ENCODE measurements at regions not wholly inside any gene's neighbourhood (a gene's known extent, or its start where the extent isn't known, plus 50 kb on each side); places are given as distances from the start of the nearest gene placed in this dataset.

DNA sequence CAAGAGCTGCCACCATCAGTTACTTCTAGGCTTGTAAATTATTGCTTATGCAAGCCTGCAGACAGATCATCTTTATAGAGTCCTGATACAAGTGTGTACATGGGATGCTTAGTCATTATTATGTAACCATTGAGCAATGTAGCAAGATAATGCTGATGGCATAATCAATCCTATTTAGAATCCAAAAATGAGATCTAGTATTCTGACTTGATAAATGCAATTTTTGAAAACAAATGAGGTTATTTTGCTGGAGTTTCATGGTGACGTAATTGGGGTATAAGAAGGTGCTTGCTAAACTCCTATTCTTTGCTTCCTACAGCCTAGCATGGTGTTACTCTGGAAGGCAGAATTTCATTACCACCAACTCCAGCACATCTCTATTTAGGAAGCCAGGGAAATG, 801.7 kb upstream of the PRMT6 start:
- Histone ChIP-seq H3K9ac (ENCODE audit: low read length) (no peak overlapping the region), H3K4me1 (ENCODE audit: low read length) (no peaks in the 10 kb centered on the region), H3K36me3 (replicated peaks; ENCODE audit: insufficient read depth, low read length) (no peaks in the 10 kb centered on the region), H3K27ac (ENCODE audit: low read length) (no peak overlapping the region), H3K9me3 (replicated peaks; ENCODE audit: insufficient read depth, low read length) (no peaks in the 10 kb centered on the region), H3K9me2 (replicated peaks; ENCODE audit: insufficient read depth, low read length) (no peaks in the 10 kb centered on the region), H3K27me3 (replicated peaks; ENCODE audit: insufficient read depth, low read length) (no peaks in the 10 kb centered on the region), H3K4me2 (ENCODE audit: low read depth, low read length) (no peak overlapping the region), H3K79me2 (ENCODE audit: low read length) (no peaks in the 10 kb centered on the region), H3F3A (ENCODE audit: insufficient read depth, low read length) (no peaks in the 10 kb centered on the region), H4K20me1 (ENCODE audit: insufficient read depth, low read length) (no peaks in the 10 kb centered on the region), H2AFZ (ENCODE audit: low read length) (no peak overlapping the region), H3K4me3 (ENCODE audit: low read length) (no peak overlapping the region)
- TF ChIP-seq EZH2 (optimal IDR thresholded peaks at IDR 0.05; ENCODE audit: low read depth, low read length): no peak
- TF ChIP-seq, protein P1, sequence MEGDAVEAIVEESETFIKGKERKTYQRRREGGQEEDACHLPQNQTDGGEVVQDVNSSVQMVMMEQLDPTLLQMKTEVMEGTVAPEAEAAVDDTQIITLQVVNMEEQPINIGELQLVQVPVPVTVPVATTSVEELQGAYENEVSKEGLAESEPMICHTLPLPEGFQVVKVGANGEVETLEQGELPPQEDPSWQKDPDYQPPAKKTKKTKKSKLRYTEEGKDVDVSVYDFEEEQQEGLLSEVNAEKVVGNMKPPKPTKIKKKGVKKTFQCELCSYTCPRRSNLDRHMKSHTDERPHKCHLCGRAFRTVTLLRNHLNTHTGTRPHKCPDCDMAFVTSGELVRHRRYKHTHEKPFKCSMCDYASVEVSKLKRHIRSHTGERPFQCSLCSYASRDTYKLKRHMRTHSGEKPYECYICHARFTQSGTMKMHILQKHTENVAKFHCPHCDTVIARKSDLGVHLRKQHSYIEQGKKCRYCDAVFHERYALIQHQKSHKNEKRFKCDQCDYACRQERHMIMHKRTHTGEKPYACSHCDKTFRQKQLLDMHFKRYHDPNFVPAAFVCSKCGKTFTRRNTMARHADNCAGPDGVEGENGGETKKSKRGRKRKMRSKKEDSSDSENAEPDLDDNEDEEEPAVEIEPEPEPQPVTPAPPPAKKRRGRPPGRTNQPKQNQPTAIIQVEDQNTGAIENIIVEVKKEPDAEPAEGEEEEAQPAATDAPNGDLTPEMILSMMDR (IDR thresholded peaks at IDR 0.05; ENCODE audit: low read length): no peak
- TF ChIP-seq EZH2phosphoT487 (IDR thresholded peaks at IDR 0.05; ENCODE audit: low read length): no peak
- no peak for DNase-seq

DNA sequence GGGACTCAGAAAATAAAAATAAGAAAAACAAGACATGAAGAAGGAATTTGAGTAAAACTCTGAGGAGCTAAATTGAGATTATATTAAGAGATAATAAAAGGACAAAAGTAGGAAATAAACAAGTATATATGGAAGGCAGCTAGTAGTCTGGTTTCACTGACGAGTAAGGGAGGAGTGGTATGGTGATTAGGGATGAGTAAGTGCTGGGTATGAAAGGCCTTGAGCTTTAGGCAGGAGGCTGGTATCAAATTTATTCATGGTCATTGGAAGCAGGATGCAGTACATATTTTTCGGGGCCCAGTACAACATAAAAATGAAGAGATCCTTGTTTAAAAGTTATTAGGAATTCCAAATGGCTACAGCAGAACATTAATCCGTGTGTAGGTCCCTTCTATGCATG, 789.7 kb upstream of the PRMT6 start:
- Histone ChIP-seq H3K27ac (ENCODE audit: low read length) (no peak overlapping the region), H4K20me1 (ENCODE audit: insufficient read depth, low read length) (no peaks in the 10 kb centered on the region), H3K4me3 (ENCODE audit: low read length) (no peak overlapping the region), H3K4me1 (ENCODE audit: low read length) (no peaks in the 10 kb centered on the region), H3K9me3 (replicated peaks; ENCODE audit: insufficient read depth, low read length) (no peaks in the 10 kb centered on the region), H3K27me3 (replicated peaks; ENCODE audit: insufficient read depth, low read length) (no peaks in the 10 kb centered on the region), H3K79me2 (ENCODE audit: low read length) (no peaks in the 10 kb centered on the region), H2AFZ (ENCODE audit: low read length) (no peak overlapping the region), H3K4me2 (ENCODE audit: low read depth, low read length) (no peak overlapping the region), H3F3A (ENCODE audit: insufficient read depth, low read length) (no peaks in the 10 kb centered on the region), H3K9ac (ENCODE audit: low read length) (no peak overlapping the region), H3K9me2 (replicated peaks; ENCODE audit: insufficient read depth, low read length) (no peaks in the 10 kb centered on the region), H3K36me3 (replicated peaks; ENCODE audit: insufficient read depth, low read length) (no peaks in the 10 kb centered on the region)
- no peak for DNase-seq
- TF ChIP-seq EZH2 (optimal IDR thresholded peaks at IDR 0.05; ENCODE audit: low read depth, low read length) (no peak), EZH2phosphoT487 (IDR thresholded peaks at IDR 0.05; ENCODE audit: low read length) (no peak)
- TF ChIP-seq, protein P1 (IDR thresholded peaks at IDR 0.05; ENCODE audit: low read length): no peak

DNA sequence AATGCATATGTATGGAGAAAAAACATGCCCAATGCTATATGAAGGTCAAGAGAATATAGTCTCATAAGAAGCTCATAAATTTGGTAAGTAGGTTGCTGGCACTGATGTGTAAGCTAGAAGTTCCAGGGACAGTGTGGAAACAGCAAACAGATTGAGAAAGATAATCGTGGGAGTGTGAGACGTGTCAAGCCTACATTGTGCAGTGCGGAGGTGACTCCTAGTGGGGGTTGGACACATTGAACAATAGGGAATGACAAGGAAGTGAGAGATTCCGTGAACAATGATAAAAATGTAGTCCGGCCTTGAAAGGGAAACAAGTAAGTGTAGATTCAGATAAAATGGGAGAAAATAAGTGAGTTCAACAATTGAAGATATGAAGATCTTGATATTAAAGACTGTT, 788.4 kb upstream of the PRMT6 start:
- no peaks in the 10 kb centered on the region for H3K36me3 ChIP-seq (replicated peaks; ENCODE audit: insufficient read depth, low read length)
- DNase-seq: no peak
- TF ChIP-seq, protein P1 (IDR thresholded peaks at IDR 0.05; ENCODE audit: low read length): no peak
- no peak for TF ChIP-seq EZH2 (optimal IDR thresholded peaks at IDR 0.05; ENCODE audit: low read depth, low read length)

More for the DNA sequence above, 788.4 kb upstream of the PRMT6 start:
- Histone ChIP-seq H3K79me2 (ENCODE audit: low read length) (no peaks in the 10 kb centered on the region), H3K4me1 (ENCODE audit: low read length) (no peaks in the 10 kb centered on the region), H3K9me2 (replicated peaks; ENCODE audit: insufficient read depth, low read length) (no peaks in the 10 kb centered on the region), H3K4me3 (ENCODE audit: low read length) (no peak overlapping the region), H3K27me3 (replicated peaks; ENCODE audit: insufficient read depth, low read length) (no peaks in the 10 kb centered on the region), H3K9ac (ENCODE audit: low read length) (no peak overlapping the region), H2AFZ (ENCODE audit: low read length) (no peak overlapping the region), H3K27ac (ENCODE audit: low read length) (no peak overlapping the region), H3K4me2 (ENCODE audit: low read depth, low read length) (no peak overlapping the region), H3K9me3 (replicated peaks; ENCODE audit: insufficient read depth, low read length) (no peaks in the 10 kb centered on the region), H4K20me1 (ENCODE audit: insufficient read depth, low read length) (no peaks in the 10 kb centered on the region), H3F3A (ENCODE audit: insufficient read depth, low read length) (no peaks in the 10 kb centered on the region)

Data from MM.1S (cell line).